GM19025 (cell line): ENCODE measurements at regions not wholly inside any gene's neighbourhood (a gene's known extent, or its start where the extent isn't known, plus 50 kb on each side); places are given as distances from the start of the nearest gene placed in this dataset.

ENCODE experiments used
- ATAC-seq: cut with Tn5 transposase; IDR thresholded peaks from one replicate; pipeline ENCODE4 v1.9.1; 2021; ENCODE audit warnings: mild to moderate bottlenecking, low read depth, moderate library complexity; ENCODE audit not compliant: unreplicated experiment

DNA sequence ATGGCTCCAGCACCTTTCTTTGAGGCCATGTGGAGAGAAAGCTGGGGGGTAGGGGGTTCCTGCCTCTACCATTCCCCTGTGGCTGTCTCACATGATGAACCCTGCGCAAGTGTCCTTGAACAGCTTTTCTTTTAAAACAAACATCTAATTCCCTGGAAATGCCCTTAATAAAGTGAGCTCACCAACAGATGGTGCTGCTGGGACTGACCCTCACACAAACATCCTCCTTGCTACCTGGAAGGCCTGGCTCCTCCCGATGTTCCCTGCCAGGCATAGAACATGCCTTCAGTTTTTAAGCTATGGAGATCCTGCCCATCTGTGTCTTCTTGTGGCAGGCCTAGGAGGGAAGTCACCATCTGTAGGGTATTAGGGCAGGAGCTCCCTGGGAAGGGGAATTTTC, 60.7 kb upstream of the GATA6 start:
- no peak for ATAC-seq

GRCh38 chr18:22109535-22109934, 59.9 kb upstream of the GATA6 start:
- no peak for ATAC-seq

DNA sequence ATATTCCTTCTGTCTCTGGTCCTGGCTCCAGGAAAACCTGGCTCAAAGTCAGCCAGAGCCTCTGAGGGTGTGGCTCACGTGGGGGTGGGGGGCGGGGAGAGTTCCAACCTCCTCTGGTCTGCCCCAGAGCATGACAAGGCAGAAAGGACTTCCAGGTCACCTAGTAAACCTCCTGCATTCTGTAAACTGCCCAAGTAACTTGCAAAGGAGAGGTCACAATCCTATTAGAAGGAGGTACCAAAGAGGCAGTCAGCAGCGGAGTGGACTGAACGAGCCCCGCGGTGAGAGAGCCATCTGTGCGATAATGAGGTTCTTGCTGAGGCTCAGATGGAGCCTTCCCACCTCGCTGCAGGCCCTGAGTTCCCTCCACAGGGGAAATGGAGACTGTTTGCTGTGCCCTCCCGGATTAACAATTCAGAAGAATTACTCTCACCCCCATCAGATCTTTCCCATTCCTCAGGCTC, 58.9 kb upstream of the GATA6 start:
- no peak for ATAC-seq

- no peak for ATAC-seq
These were observed 57.2 kb upstream of the GATA6 start for GRCh38 chr18:22112215-22112614.

GRCh38 chr18:22113144-22113844, 56.1 kb upstream of the GATA6 start:
- ATAC-seq: no peak

DNA sequence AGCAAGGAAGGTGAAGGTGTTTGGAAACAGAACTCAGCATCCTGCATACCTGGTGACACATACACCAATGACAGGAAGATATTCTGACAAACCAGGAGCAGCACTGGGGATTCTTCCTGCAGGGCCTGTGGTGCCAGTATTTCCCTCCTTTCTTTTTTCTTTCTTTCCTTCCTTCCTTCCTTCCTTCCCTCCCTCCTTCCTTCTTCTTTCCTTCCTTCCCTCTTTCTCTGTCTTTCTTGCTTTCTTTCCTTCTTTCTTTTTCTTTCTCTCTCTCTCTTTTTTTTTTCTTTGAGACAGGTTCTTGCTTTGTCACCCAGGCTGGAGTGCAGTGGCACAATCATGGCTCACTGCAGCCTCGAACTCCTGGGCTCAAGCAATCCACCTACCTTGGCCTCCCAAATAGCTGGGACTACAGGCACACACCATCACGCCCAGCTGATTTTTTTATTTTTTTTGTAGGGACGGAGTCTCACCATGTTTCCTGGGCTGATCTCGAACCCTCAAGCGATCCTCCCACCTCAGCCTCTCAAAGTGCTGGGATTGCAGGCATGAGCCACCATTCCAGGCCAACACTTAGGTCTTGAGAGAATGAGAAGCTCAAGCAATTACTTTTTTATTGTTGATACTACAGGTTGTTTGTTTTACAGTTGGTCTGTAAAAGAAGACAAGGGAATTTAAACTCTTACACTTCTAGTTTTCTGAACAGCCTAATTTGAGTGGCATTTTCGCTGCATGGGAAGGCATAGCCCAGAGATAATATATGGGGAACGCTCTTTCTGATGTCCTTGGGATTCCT, 54.7 kb upstream of the GATA6 start:
- ATAC-seq: no peak

- no peak for ATAC-seq
These were observed 53.8 kb upstream of the GATA6 start for GRCh38 chr18:22115573-22115972.
